Panc1 (cell line): ENCODE measurements at regions not wholly inside any gene's neighbourhood (a gene's known extent, or its start where the extent isn't known, plus 50 kb on each side); places are given as distances from the start of the nearest gene placed in this dataset.

Experiments
- ATAC-seq: fragments of 200-7000 bp; cut with Tn5 transposase; 2 replicates; pipeline ENCODE4 v1.9.1; 2020; ENCODE audit warnings: mild to moderate bottlenecking, moderate library complexity
- BruUV-seq: library from RNA; stranded (reverse); fragments of 400-500 nt; replicated peaks from 2 replicates; lab custom pipeline; 2021; lab: Mats Ljungman, UMichigan
- CTCF ChIA-PET: fragments of 300-600 bp; sonication (Branson Sonifier 250); formaldehyde crosslinking; loops from one replicate; lab custom pipeline; 2022; ENCODE audit warnings: antibody characterized with exemption; lab: Charles Lee
- POLR2A ChIA-PET: fragments of 300-600 bp; sonication (Branson Sonifier 250); formaldehyde crosslinking; loops from one replicate; lab custom pipeline; 2022; ENCODE audit warnings: antibody characterized with exemption; lab: Charles Lee
- DNase-seq: peaks from one replicate; pipeline ENCODE4 v3.0.0-alpha.2; 2010; ENCODE audit warnings: low read depth, low spot score
- H3K27ac ChIP-seq: 2 replicates; pipeline ENCODE4 v1.5.1; 2011; ENCODE audit warnings: mild to moderate bottlenecking, low read length, inconsistent platforms
- H3K27me3 ChIP-seq: fragments of 200-500 bp; sonication (Bioruptor generic); 2 replicates; pipeline ENCODE4 v1.6.0; 2014; ENCODE audit warnings: low read length, inconsistent platforms; ENCODE audit not compliant: control insufficient read depth, insufficient read depth
- H3K36me3 ChIP-seq: fragments of 200-500 bp; sonication (Bioruptor generic); 2 replicates; pipeline ENCODE4 v1.5.1; 2014; ENCODE audit warnings: inconsistent platforms, mild to moderate bottlenecking, low read length, moderate library complexity; ENCODE audit not compliant: control insufficient read depth, insufficient read depth
- H3K4me1 ChIP-seq: 2 replicates; pipeline ENCODE4 v1.5.1; 2011; ENCODE audit warnings: inconsistent platforms, mild to moderate bottlenecking, low read length, moderate library complexity; ENCODE audit not compliant: control insufficient read depth, insufficient read depth
- H3K4me3 ChIP-seq, 2 experiments: 2 replicates each; pipeline ENCODE4 v1.5.1; 2011 to 2012; ENCODE audit warnings: low read depth in 2 of 2, low read length in 2 of 2, mild to moderate bottlenecking in 2 of 2, inconsistent platforms in 1 of 2, moderate library complexity in 1 of 2
- H3K9me3 ChIP-seq: fragments of 200-500 bp; sonication (Bioruptor generic); 2 replicates; pipeline ENCODE4 v1.5.1; 2014; ENCODE audit warnings: low read depth, mild to moderate bottlenecking, inconsistent platforms, low read length, moderate library complexity; ENCODE audit not compliant: control insufficient read depth, insufficient read depth
- POLR2AphosphoS5 ChIP-seq: IDR thresholded peaks from 2 replicates; pipeline ENCODE4 v1.6.1; 2012; ENCODE audit warnings: mild to moderate bottlenecking, low read depth, low read length, moderate library complexity
- REST ChIP-seq, 2 experiments: IDR thresholded peaks; 2 replicates each; pipeline ENCODE4 v1.6.1; 2011 to 2012; ENCODE audit warnings: low read depth in 2 of 2, control low read depth in 1 of 2, low read length in 1 of 2, mild to moderate bottlenecking in 1 of 2, moderate library complexity in 1 of 2; ENCODE audit not compliant: insufficient read depth in 1 of 2
- SIN3A ChIP-seq: IDR thresholded peaks from 2 replicates; pipeline ENCODE4 v1.6.1; 2012; ENCODE audit warnings: low read depth, mild to moderate bottlenecking, low read length, moderate library complexity, borderline replicate concordance; ENCODE audit not compliant: insufficient read depth
- TCF7L2 ChIP-seq: IDR thresholded peaks from 2 replicates; pipeline ENCODE4 v1.6.1; 2011; ENCODE audit warnings: mild to moderate bottlenecking, low read depth, low read length, inconsistent platforms
- in situ Hi-C: cut with HindIII; loops from 2 replicates; pipeline ENCODE4 v1.10.0; 2016; ENCODE audit warnings: low sequenced_read_pairs, low pct_unique_long_range_greater_than_20kb
- intact Hi-C: fragments of 100-400 bp; cut with micrococcal nuclease; formaldehyde crosslinking; loops from one replicate; pipeline ENCODE4 v1.10.0; 2022; ENCODE audit not compliant: unreplicated experiment
- TF ChIP-seq, protein P1 (sequence below): fragments of 450-650 bp; IDR thresholded peaks from 2 replicates; pipeline ENCODE4 v1.5.1; 2017; ENCODE audit warnings: mild to moderate bottlenecking

- no peaks in the 10 kb centered on the region for H3K4me1 ChIP-seq
- H3K27me3 ChIP-seq = no peaks in the 10 kb centered on the region
- H3K9me3 ChIP-seq = no peaks in the 10 kb centered on the region
- ATAC-seq = no peak
- ChIA-PET CTCF (interaction anchor here (0.7 kb wide), 1 partner anchor 68 kb away, joined by 5 read pairs; no protein-coding TSS in a partner anchor), POLR2A (no interaction called here)
- H3K36me3 ChIP-seq = no peaks in the 10 kb centered on the region
- intact Hi-C loops = loop anchor here (5.0 to 10.0 kb wide), 2 partner anchors 93 to 180 kb away; no protein-coding TSS in a partner anchor
- in situ Hi-C loops = no loop called here
- no TSS peak for BruUV-seq
- no peak overlapping the region for H3K4me3 ChIP-seq
- TF ChIP-seq, protein P1, sequence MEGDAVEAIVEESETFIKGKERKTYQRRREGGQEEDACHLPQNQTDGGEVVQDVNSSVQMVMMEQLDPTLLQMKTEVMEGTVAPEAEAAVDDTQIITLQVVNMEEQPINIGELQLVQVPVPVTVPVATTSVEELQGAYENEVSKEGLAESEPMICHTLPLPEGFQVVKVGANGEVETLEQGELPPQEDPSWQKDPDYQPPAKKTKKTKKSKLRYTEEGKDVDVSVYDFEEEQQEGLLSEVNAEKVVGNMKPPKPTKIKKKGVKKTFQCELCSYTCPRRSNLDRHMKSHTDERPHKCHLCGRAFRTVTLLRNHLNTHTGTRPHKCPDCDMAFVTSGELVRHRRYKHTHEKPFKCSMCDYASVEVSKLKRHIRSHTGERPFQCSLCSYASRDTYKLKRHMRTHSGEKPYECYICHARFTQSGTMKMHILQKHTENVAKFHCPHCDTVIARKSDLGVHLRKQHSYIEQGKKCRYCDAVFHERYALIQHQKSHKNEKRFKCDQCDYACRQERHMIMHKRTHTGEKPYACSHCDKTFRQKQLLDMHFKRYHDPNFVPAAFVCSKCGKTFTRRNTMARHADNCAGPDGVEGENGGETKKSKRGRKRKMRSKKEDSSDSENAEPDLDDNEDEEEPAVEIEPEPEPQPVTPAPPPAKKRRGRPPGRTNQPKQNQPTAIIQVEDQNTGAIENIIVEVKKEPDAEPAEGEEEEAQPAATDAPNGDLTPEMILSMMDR = no peak
- no peak for TF ChIP-seq REST (IDR thresholded peaks at IDR 0.05; ENCODE audit: insufficient read depth in 1 of 2, low read depth in 2 of 2, low read length in 1 of 2)
- TF ChIP-seq SIN3A = no peak
- no peak for TF ChIP-seq TCF7L2
- TF ChIP-seq POLR2AphosphoS5 = no peak
- no peak for DNase-seq
- no peak overlapping the region for H3K27ac ChIP-seq
Measured at GRCh38 chr6:27685279-27685678, 212.4 kb upstream of the ZNF184 start.

DNA sequence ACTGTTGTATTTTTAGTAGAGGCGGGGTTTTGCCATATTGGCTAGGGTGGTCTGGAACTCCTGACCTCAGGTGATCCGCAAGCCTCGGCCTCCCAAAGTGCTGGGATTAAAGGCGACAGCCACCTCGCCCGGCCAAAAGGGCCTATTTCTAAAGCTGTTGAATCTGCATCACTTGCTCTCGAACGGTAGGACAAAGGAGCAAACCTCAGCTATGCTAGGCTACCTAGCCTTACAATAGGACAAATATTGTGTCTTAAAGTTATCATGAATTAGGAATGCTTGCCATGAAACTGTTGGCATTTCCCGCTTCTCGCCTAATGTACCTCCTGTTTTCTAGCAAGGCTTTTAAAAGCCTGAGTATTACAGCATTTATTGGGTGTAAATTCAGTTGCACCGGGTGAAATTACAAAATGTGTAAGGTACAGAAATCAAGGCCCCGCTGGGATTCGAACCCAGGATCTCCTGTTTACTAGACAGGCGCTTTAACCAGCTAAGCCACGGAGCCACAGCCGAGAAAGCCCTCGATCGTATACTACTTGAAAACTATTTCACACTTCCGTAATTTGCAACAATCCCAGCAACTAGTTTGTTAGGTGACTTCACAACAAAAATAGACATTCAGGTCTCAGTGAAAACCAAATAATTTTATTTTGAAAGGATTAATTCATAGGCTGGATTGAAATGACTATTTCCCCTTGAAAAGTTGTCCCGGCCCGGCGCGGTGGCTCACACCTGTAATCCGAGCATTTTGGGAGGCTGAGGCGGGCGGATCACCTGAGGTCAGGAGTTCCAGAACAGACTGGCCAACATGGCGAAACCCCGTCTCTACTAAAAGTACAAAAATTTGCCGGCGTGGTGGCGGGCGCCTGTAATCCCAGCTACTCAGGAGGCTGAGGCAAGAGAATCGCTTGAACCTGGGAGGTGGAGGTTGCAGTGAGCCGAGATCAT is 211.6 kb upstream of the ZNF184 start:
- DNase-seq (peak; percentile 98), ATAC-seq (peak; percentile 75)
- Histone ChIP-seq H3K4me3 (peak overlapping the region; percentile 8 to 31), H3K27ac (peak overlapping the region; percentile 41; the same call in 1 of the 2 replicates), H3K9me3 (no peaks in the 10 kb centered on the region), H3K4me1 (no peaks in the 10 kb centered on the region), H3K27me3 (no peaks in the 10 kb centered on the region), H3K36me3 (no peaks in the 10 kb centered on the region)
- ChIA-PET CTCF (interaction anchor here (0.7 to 1.8 kb wide), 3 partner anchors 22 to 67 kb away, joined by 4 to 6 read pairs (median 5); no protein-coding TSS in a partner anchor), POLR2A (interaction anchor here (0.5 kb wide), 1 partner anchor 38 kb away, joined by 9 read pairs; no protein-coding TSS in a partner anchor)
- BruUV-seq = TSS peak; percentile 100
- in situ Hi-C loops = no loop called here
- TF ChIP-seq SIN3A (no peak), TCF7L2 (peak; percentile 82; the same call in 1 of the 2 replicates), REST (IDR thresholded peaks at IDR 0.05; ENCODE audit: insufficient read depth in 1 of 2, low read depth in 2 of 2, low read length in 1 of 2) (no peak), POLR2AphosphoS5 (peak; percentile 63; the same call in 1 of the 2 replicates)
- TF ChIP-seq, protein P1 = no peak
- intact Hi-C loops = loop anchor here (5.0 to 10.0 kb wide), 2 partner anchors 92 to 180 kb away; no protein-coding TSS in a partner anchor
